Coronary artery (tissue), 2 donors: ENCODE measurements at regions not wholly inside any gene's neighbourhood (a gene's known extent, or its start where the extent isn't known, plus 50 kb on each side); places are given as distances from the start of the nearest gene placed in this dataset.

Experiments
- DNase-seq: peaks from one replicate; pipeline ENCODE4 v3.0.0-alpha.2; 2017; ENCODE audit warnings: low spot score
- H3K27ac ChIP-seq, 2 donors: fragments of 200-600 bp; sonication (generic); one replicate each; pipeline ENCODE4 v1.5.1; 2016 to 2019
- H3K4me3 ChIP-seq: fragments of 200-600 bp; sonication (generic); 2 replicates; pipeline ENCODE4 v1.5.1; 2016; ENCODE audit warnings: mild to moderate bottlenecking, moderate library complexity
- CTCF ChIP-seq: fragments of 200-600 bp; sonication (generic); IDR thresholded peaks from one replicate; pipeline ENCODE4 v1.5.1; 2019; ENCODE audit warnings: antibody characterized with exemption

GRCh38 chr4:20046931-20047677, 204.6 kb upstream of the SLIT2 start:
- DNase-seq = no peak
- no peak for TF ChIP-seq CTCF
- H3K4me3 ChIP-seq = no peak overlapping the region
- no peak overlapping the region for H3K27ac ChIP-seq

DNA sequence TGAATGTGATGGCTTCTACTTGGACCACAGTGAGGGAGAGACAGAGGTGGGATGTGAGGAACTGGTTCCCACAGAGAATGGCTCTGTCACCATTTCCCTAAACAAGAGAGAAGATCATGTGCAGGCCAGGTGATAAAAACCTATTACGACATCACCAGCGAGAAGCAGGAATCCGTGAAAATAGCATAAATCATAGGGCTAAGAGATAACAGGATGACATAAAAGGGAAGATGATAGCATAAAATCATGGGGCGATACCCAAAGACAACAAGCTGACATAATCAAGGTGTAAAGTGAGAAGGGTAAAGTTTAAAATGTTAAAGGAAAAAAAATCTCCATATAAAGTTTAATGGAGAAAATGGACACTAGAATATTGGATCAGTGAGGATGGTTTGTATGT, 205.5 kb upstream of the SLIT2 start:
- H3K4me3 ChIP-seq = no peak overlapping the region
- no peak overlapping the region for H3K27ac ChIP-seq
- no peak for DNase-seq
- no peak for TF ChIP-seq CTCF

GRCh38 chr4:20044966-20045365, 206.7 kb upstream of the SLIT2 start:
- no peak overlapping the region for H3K27ac ChIP-seq
- TF ChIP-seq CTCF = no peak
- DNase-seq = no peak
- no peak overlapping the region for H3K4me3 ChIP-seq

DNA sequence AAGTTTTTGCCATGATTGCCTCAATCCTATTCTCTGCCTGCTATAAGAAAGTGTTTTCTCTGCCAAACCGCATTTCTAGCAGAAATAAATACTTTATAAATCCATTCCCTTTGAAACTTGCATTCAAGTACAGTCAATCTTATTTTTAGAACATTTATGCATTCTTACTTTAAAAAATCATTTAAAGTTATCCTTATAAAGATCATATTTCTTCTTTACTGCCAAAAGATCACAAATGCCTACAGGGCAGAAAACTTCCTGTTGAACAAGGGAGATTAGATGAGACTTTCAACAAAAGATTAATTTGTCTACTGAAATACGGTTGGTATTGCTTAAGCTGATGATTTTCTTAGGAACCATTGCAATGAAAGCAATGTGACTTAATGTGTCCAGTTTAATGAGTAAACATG, 207.2 kb upstream of the SLIT2 start:
- no peak overlapping the region for H3K27ac ChIP-seq
- H3K4me3 ChIP-seq = no peak overlapping the region
- no peak for TF ChIP-seq CTCF
- DNase-seq = no peak

DNA sequence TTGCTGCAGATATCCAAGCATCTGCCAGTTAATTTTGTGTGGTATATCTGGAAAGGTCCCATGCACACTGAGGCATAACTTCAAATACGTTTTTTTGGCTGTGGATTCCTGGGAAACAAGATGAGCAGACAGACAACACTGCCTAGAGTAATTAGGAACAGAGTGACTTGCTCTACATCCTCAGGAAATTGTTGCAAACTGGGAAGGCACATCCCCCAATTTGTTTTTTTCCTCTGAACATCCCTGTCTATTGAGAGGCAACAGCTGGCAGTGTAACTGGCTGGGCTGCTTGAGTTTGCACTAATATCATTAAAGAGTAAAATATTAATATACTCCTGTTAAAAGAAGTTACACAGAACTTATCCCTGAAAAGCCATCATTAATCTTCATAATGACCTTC, 207.7 kb upstream of the SLIT2 start:
- no peak for TF ChIP-seq CTCF
- H3K27ac ChIP-seq = no peak overlapping the region
- H3K4me3 ChIP-seq = no peak overlapping the region
- DNase-seq = no peak

DNA sequence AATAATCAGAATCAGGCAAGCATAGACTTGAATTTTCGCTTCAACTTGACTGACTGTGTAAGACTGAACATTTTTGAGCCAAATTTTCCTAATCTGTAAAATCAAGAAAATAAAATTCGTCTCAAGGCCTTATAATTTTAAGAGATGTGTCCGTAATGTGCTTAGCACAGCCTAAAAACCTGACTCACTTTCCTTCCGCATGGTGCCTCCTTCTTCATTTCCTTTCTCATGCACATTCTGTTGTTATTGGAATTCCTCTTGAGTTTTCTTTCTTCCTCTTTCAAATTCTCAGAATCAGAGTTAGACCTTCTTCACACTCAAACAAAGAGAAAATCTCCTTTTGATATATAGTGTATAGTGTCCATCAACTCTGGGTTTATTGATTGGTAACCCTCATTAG, 208.9 kb upstream of the SLIT2 start:
- no peak for DNase-seq
- Histone ChIP-seq H3K27ac (no peak overlapping the region), H3K4me3 (no peak overlapping the region)
- TF ChIP-seq CTCF = no peak

GRCh38 chr4:20041839-20042407, 209.8 kb upstream of the SLIT2 start:
- H3K4me3 ChIP-seq = no peak overlapping the region
- DNase-seq = no peak
- H3K27ac ChIP-seq = no peak overlapping the region
- TF ChIP-seq CTCF = no peak
